SKM-1 (cell line): ENCODE measurements at regions not wholly inside any gene's neighbourhood (a gene's known extent, or its start where the extent isn't known, plus 50 kb on each side); places are given as distances from the start of the nearest gene placed in this dataset.
"Not testable (repeated sequence)": the region's sequence is repeated elsewhere in the genome, so short reads cannot be mapped to it uniquely, and the experiment has no call there.

ENCODE experiments used
- DNase-seq: peaks from one replicate; lab custom pipeline; 2025; ENCODE audit not compliant: unreplicated experiment; lab: John Stamatoyannopoulos, UW

DNA sequence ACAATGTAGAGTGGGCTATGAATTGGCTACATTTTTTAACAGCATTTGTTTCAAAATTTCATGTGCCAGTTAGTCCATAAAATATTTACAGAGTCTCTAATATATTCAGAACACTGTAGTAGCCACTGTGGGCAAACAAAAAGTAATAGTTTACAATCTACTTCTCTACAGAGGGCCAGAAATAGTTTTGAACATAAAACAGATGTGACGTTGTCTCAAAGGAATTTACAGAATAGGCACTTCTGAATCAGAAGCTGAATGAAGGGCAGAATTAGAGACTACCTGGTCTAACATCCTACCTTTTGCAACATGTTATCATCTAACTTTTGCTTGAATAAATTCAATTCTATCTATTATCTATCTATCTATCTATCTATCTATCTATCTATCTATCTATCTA, 811.9 kb upstream of the EPHA5 start:
- DNase-seq, result no peak

DNA sequence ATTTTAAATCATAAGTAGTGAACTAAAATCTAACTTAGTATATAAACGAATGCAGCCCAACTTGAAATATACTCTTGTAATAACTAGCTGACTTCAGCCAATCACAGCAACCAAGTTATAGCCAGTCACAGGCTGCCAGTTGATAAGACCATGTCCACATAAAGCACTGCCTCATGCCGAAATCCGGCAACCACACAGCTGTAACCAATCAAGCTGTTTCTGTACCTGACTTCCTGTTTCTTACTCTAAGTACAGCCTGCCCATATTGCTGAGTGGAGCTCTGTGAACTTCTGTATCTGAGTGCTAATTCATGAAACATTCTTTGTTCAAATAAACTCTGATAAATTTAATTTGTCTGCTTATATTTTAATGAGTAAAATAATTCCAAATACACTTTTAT, 805.3 kb upstream of the EPHA5 start:
- no peak for DNase-seq

DNA sequence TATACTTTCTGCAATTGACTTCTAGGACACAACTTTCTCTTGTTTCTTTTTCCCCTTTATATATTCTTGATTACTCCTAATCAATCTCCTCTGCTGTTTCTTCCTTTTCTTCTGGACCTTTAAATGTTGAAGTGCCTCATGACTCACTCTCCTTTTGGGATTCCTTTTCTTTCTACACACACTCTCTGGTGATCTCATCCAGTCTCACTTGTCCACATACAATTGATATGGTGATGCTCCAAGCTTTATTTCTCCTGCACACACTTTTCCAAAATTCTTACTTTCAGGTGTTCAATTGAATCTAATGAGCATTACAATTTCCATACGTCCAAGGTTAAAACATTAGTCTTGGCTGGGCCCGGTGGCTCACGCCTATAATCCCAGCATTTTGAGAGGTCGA, 794.8 kb upstream of the EPHA5 start:
- no peak for DNase-seq

DNA sequence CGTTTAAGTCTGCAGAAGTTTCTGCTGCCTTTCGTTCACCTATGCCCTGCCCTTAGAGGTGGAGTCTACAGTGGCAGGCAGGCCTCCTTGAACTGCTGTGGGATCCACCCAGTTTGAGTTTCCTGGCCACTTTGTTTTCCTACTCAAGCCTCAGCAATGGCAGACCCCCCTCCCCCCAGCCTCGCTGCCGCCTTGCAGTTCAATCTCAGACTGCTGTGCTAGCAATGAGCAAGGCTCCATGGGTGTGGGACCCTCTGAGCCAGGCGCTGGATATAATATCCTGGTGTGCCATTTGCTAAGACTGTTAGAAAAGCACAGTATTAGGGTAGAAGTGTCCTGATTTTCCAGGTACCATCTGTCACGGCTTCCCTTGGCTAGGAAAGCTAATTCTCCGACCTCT, 792.6 kb upstream of the EPHA5 start:
- not testable (repeated sequence) for DNase-seq

GRCh38 chr4:66451741-66452140, 781.5 kb upstream of the EPHA5 start:
- DNase-seq, result no peak

DNA sequence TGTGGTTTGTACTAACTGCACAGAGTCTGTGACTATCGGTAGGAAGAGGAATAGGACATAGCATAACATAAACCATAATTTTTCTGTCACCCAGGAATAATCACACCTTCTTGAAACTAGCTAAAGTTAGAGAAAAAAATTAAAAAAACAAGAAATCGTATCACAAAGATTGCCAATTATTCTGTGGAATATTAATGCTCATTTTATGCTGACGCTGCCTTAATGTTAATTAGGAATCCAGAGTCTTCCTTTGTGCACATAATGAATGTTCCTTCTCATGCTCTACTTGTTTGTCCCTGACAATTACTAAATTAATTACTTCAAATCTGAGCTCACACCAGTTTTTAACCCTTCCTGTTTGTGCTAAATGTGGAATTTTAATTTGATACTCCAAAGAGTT, 772.7 kb upstream of the EPHA5 start:
- no peak for DNase-seq

DNA sequence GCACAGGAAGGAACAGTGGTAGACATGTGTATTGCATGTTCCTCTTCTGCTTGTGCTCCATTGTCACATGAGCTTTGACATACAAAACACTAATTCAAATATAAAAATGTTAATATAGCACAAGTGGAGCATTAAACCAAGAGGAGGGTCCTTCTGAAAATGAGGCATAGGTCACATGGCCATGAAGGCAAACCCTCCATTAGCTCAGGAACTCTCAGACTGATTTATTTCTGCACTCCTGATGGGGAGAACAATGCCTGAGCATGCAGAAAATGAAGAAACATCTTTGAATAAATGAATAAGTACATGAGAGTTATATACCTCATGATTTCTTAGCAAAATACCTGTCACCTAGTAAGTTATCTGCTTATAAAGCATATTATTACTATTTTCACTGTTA, 769.2 kb upstream of the EPHA5 start:
- DNase-seq, result no peak

GRCh38 chr4:66433706-66434105, 763.4 kb upstream of the EPHA5 start:
- no peak for DNase-seq

- no peak for DNase-seq
Measured at GRCh38 chr4:66430856-66431255, 760.6 kb upstream of the EPHA5 start.

GRCh38 chr4:66429276-66429675, 759.0 kb upstream of the EPHA5 start:
- DNase-seq, result no peak

- DNase-seq, result no peak
Measured at GRCh38 chr4:66416425-66416824, 746.1 kb upstream of the EPHA5 start.

DNA sequence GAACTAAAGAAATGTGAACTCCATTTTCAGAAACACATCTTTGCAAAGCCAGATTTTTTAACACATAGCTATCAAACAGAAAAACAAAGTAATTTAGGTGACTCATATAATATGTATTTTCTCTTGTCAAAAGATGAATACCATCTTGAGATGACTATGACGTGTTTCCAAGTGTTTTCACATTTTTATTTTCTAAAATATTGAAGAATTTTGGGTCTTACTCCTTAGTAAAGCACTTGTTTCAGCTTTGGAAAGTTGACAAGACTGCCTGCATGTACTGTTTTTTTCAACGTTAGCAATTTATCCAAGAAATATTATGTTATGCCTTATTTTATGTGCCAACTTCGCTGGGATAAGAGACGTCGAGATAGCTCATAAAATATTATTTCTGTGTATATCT, 733.9 kb upstream of the EPHA5 start:
- no peak for DNase-seq

DNA sequence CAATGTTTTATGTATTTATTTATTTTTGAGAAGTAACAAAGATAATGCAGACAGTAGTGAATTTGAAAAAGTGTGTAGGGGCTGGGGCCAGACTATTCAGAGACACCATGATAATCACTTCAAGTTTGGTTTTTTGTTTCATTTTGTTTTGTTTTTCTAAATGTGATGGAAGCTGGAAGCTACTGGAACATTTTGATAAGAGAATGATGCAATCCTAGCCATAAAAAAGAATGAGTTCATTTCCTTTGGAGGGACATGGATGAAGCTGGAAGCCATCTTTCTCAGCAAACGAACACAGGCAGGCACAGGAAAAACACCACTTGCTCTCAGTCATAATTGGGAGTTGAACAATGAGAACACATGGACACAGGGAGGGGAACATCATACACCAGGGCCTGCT, 706.6 kb upstream of the EPHA5 start:
- DNase-seq, result no peak

- no peak for DNase-seq
Measured at GRCh38 chr4:66376396-66376795, 706.1 kb upstream of the EPHA5 start.

DNA sequence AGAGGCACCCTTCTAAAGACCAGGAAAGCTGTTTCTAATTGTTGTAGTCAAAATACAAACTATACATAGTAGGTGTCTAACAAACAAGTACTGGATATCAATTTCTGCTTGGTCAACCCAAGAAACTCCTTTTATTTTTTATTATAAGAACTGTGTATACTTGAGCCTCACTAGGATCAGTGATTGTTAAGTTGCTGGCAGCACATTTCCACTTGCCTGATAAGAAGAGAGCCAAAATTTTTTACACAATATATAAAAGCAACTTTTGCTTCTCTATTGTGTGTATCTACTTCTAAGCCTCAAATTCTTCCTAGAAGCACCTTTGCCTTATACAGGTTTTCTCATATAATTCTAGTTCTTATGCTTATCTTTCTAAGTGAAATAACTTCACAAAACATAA, 703.0 kb upstream of the EPHA5 start:
- no peak for DNase-seq

GRCh38 chr4:66372706-66373105, 702.4 kb upstream of the EPHA5 start:
- no peak for DNase-seq

DNA sequence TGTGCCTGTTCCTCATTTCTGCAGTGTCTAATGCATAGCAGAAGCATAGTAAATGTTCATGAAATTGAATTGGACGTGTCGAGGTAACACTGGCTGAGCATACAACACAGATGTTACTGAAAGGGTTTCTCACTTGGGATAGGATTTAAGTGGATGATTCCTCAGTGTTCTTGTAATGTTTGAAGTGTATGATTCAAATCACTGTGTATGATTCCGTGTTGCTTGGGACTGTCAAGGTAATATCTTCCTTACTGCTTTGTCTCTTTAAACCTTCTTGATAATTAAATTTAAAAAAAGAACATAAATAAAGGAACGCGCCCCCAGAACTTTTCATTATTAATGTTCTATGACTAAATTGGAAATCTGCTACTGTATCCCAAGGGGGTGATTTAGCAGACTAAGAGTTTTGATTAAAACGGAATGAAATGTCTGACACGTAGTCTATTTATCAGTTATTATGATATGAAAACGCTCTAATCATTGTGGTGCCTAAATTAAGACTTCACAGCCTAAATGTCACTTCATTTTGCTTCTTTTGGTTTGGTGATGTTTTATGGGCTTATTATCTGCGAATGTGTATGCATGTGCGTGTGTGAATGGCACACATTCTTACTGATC, 696.9 kb upstream of the EPHA5 start:
- DNase-seq, result no peak

DNA sequence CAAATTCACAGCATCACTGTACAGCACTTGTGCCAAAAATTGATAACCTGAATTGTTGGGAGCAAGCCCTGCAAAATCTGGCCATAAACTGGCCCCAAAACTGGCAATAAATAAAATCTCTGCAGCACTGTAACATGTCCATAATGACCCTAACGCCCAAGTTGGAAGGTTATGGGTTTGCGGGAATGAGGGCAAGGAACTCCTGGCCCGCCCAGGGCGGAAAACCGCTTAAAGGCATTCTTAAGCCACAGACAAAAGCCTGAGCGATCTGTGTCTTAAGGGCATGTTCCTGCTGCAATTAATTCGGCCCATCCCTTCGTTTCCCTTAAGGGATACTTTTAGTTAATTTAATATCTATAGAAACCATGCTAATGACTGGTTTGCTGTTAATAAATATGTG, 690.1 kb upstream of the EPHA5 start:
- DNase-seq, result not testable (repeated sequence)

DNA sequence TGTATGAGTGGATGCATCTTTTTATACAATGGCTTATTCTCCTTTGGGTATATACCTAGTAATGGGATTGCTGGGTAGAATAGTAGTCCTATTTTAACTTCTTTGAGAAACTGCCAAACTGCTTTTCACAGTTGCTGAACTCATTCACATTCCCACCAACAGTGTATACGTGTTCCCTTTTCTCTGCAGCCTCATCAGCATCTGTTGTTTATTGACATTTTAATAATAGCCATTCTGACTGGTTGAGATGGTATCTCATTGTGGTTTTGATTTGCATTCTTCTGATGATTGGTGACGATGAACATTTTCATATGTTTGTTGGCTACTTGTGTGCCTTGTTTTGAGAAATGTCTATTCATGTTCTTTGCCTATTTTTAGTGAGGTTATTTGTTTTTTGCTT, 687.0 kb upstream of the EPHA5 start:
- DNase-seq, result no peak

DNA sequence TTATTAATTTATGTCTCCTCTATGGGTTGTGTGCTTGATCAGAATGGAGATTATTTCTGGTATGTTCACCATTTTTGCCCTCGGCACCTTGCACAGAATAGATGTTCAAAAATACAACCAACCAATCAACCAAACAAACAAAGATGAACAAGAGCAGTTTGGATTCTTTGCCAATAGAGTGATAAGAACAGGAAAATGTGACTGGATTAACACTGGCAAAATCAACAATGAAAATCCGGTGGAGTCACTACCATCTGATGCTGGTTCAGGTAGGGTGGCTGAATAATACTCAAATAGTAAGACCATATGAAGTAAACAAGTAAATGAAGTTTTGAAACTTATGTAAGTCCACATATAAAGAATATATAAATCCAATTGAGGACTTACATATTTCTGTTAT, 685.0 kb upstream of the EPHA5 start:
- DNase-seq, result no peak

DNA sequence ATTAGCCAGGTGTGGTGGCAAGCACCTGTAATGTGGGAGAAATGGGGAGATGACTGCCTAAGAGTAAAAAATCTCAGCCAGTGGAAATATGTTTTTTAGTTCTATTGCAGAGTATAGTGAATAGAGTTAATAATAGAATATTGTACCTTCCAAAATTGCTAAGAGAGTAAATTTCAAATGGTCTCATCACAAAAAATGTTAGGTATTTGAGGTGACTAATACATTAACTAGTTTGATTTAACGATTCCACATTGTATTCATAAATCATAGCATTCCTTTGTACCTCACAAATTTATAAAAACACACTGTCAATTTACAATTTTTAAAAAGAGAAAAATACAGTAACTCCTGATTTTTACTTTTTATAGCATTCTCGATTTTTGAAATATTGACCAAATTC, 681.5 kb upstream of the EPHA5 start:
- no peak for DNase-seq

GRCh38 chr4:66340286-66340893, 670.1 kb upstream of the EPHA5 start:
- DNase-seq, result no peak

DNA sequence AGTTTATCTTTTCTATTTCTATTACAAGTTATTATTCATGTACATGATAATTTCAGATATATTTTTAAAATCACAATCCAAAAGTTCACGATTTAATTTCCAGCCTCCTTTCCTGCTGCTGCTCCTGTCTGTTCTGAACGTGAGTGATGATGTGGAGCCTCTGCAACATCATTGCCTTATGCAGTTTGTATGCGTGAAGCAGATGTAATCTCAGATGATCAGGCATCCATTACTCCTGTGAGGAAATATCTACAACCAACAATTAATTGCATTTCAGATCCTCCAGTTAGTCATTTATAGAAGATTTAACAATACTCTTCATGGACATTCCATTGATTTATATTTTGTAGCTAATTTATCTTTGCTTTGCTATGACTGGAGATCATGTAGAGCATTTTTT, 668.7 kb upstream of the EPHA5 start:
- DNase-seq, result no peak
